Adrenal gland (tissue), 9 donors: ENCODE measurements at regions not wholly inside any gene's neighbourhood (a gene's known extent, or its start where the extent isn't known, plus 50 kb on each side); places are given as distances from the start of the nearest gene placed in this dataset.

Source experiments
- DNase-seq, 7 donors: peaks; one replicate each; pipeline ENCODE4 v3.0.0-alpha.2; 2019 to 2020
- H3K27ac ChIP-seq, 5 donors: fragments of 200-600 bp; sonication (generic) in 4 of 5; 1 replicate in 3 of 5; 2 replicates in 2 of 5; pipeline versions ENCODE4 v1.5.1 to v1.8.0; 2016 to 2020; ENCODE audit warnings: mild to moderate bottlenecking in 1 of 5
- H3K27me3 ChIP-seq: fragments of 200-600 bp; 2 replicates; pipeline ENCODE4 v1.8.0; 2021
- H3K36me3 ChIP-seq, 2 donors: fragments of 200-600 bp; replicated peaks in 1 of 2; 1 replicate in 1 of 2; 2 replicates in 1 of 2; pipeline versions ENCODE4 v1.5.1 to v1.8.0; 2018 to 2022
- H3K4me1 ChIP-seq, 2 donors: fragments of 200-600 bp; replicated peaks in 1 of 2; 1 replicate in 1 of 2; 2 replicates in 1 of 2; pipeline versions ENCODE4 v1.5.1 to v1.8.0; 2018 to 2021
- H3K4me3 ChIP-seq, 4 donors: fragments of 200-600 bp; sonication (generic) in 3 of 4; one replicate each; pipeline ENCODE4 v1.5.1; 2016 to 2018
- H3K9me3 ChIP-seq, 3 donors: fragments of 200-600 bp; sonication (generic) in 1 of 3; replicated peaks in 1 of 3; 1 replicate in 2 of 3; 2 replicates in 1 of 3; pipeline versions ENCODE4 v1.5.1 to v1.8.0; 2016 to 2021
- CTCF ChIP-seq, 6 experiments: fragments of 450-650 bp in 4 of 6; fragments of 200-600 bp in 2 of 6; sonication (generic) in 1 of 6; IDR thresholded peaks; 1 replicate in 5 of 6; 2 replicates in 1 of 6; pipeline versions ENCODE4 v1.5.1 to v1.8.0; 2016 to 2021; ENCODE audit warnings: antibody characterized with exemption in 6 of 6, mild to moderate bottlenecking in 2 of 6, moderate library complexity in 1 of 6
- POLR2A ChIP-seq, 2 donors: fragments of 450-650 bp; IDR thresholded peaks; one replicate each; pipeline ENCODE4 v1.6.1; 2017; ENCODE audit warnings: antibody characterized with exemption in 2 of 2, mild to moderate bottlenecking in 2 of 2, moderate library complexity in 1 of 2
- WGBS, 4 donors: extraction: QIAGEN DNeasy Blood & Tissue Kit in 2 of 4; methylation state at CpG; one replicate each; pipeline versions ENCODE4 v1.1.5 to v1.1.7; 2013 to 2017; 5-methylcytosine and 5-hydroxymethylcytosine counted together
- intact Hi-C, 2 donors: fragments of 100-400 bp; cut with DNase I; formaldehyde crosslinking; loops; one replicate each; pipeline versions ENCODE4 v1.14.1 to v1.15.0; 2022 to 2023
- donor health status: healthy with polysubstance abuse.
- donor health status: Bipolar disorder and iron deficiency.
- donor health status: DM: yes; HTN: yes; CAD: no.
- donor health status: DM: no; HTN: no; CAD: no.
- donor health status: DM: no; HTN: no; CAD: no.

GRCh38 chr10:44703241-44704155 lies 207.6 kb upstream of the TMEM72 start:
- Histone ChIP-seq H3K4me1 (no peaks in the 10 kb centered on the region), H3K27me3 (no peaks in the 10 kb centered on the region), H3K9me3 (peaks cover 0 to 6% (median 0%) of the 10 kb centered on the region in 3 donors), H3K27ac (no peak overlapping the region), H3K36me3 (no peaks in the 10 kb centered on the region), H3K4me3 (no peak overlapping the region)
- DNase-seq = no peak
- intact Hi-C loops = no loop called here
- no peak for TF ChIP-seq CTCF (IDR thresholded peaks at IDR 0.05)
- no peak for TF ChIP-seq POLR2A (IDR thresholded peaks at IDR 0.05)
- 60 to 73% (median 62%) methylated on average over 6 of the region's 6 CpGs for WGBS, 4 donors

GRCh38 chr10:44704616-44705015 lies 206.5 kb upstream of the TMEM72 start:
- WGBS, 4 donors = 72 to 91% (median 84%) methylated on average over 1 of the region's 1 CpG
- Histone ChIP-seq H3K4me1 (no peaks in the 10 kb centered on the region), H3K27me3 (no peaks in the 10 kb centered on the region), H3K4me3 (no peak overlapping the region), H3K36me3 (no peaks in the 10 kb centered on the region), H3K27ac (no peak overlapping the region), H3K9me3 (peaks cover 0 to 6% (median 0%) of the 10 kb centered on the region in 3 donors)
- intact Hi-C loops = no loop called here
- DNase-seq = no peak
- TF ChIP-seq CTCF (IDR thresholded peaks at IDR 0.05) (no peak), POLR2A (IDR thresholded peaks at IDR 0.05) (no peak)

GRCh38 chr10:44706745-44707144 lies 204.4 kb upstream of the TMEM72 start:
- Histone ChIP-seq H3K4me1 (no peaks in the 10 kb centered on the region), H3K27ac (no peak overlapping the region), H3K9me3 (peaks cover 0 to 6% (median 0%) of the 10 kb centered on the region in 3 donors), H3K27me3 (no peaks in the 10 kb centered on the region), H3K36me3 (no peaks in the 10 kb centered on the region), H3K4me3 (no peak overlapping the region)
- DNase-seq = peak in 2 of 7 donors; percentile 12 to 36
- no peak for TF ChIP-seq POLR2A (IDR thresholded peaks at IDR 0.05)
- intact Hi-C loops = no loop called here

GRCh38 chr10:44713307-44713706 lies 197.8 kb upstream of the TMEM72 start:
- 59 to 71% (median 60%) methylated on average over 4 of the region's 4 CpGs for WGBS, 4 donors
- no peaks in the 10 kb centered on the region for H3K4me1 ChIP-seq
- no peaks in the 10 kb centered on the region for H3K27me3 ChIP-seq
- TF ChIP-seq POLR2A (IDR thresholded peaks at IDR 0.05) = no peak
- no peak for TF ChIP-seq CTCF (IDR thresholded peaks at IDR 0.05)
- H3K36me3 ChIP-seq = no peaks in the 10 kb centered on the region
- intact Hi-C loops = no loop called here
- no peaks in the 10 kb centered on the region for H3K9me3 ChIP-seq
- no peak overlapping the region for H3K27ac ChIP-seq
- H3K4me3 ChIP-seq = no peak overlapping the region
- DNase-seq = no peak

- TF ChIP-seq POLR2A (IDR thresholded peaks at IDR 0.05) = no peak
- no peak for TF ChIP-seq CTCF (IDR thresholded peaks at IDR 0.05)
- WGBS, 4 donors = 90 to 95% (median 94%) methylated on average over 4 of the region's 4 CpGs
These were observed 196.7 kb upstream of the TMEM72 start for GRCh38 chr10:44714451-44714850.

More at GRCh38 chr10:44714451-44714850, 196.7 kb upstream of the TMEM72 start:
- H3K9me3 ChIP-seq = no peaks in the 10 kb centered on the region
- no peak overlapping the region for H3K4me3 ChIP-seq
- H3K36me3 ChIP-seq = no peaks in the 10 kb centered on the region
- H3K4me1 ChIP-seq = no peaks in the 10 kb centered on the region
- H3K27ac ChIP-seq = no peak overlapping the region
- H3K27me3 ChIP-seq = no peaks in the 10 kb centered on the region
- intact Hi-C loops = no loop called here
- no peak for DNase-seq
